HepG2 (cell line): ENCODE measurements at regions not wholly inside any gene's neighbourhood (a gene's known extent, or its start where the extent isn't known, plus 50 kb on each side); places are given as distances from the start of the nearest gene placed in this dataset.
A peak's percentile ranks its signal among the peaks of the same experiment; 100 is the strongest.

ENCODE experiments used
- DPF2 ChIP-seq: sonication (generic); formaldehyde crosslinking; IDR thresholded peaks from 2 replicates; pipeline ENCODE4 v1.4.0; 2020; ENCODE audit warnings: mild to moderate bottlenecking, low read depth, missing genetic modification reagents, borderline replicate concordance
- ELF3 ChIP-seq: IDR thresholded peaks from 2 replicates; pipeline ENCODE4 v1.6.1; 2016; ENCODE audit warnings: missing genetic modification reagents, missing compliant biosample characterization
- ESRRA ChIP-seq: sonication (generic); formaldehyde crosslinking; IDR thresholded peaks from 2 replicates; pipeline ENCODE4 v1.5.1; 2020; ENCODE audit warnings: mild to moderate bottlenecking, low read depth, missing genetic modification reagents
- GATAD1 ChIP-seq: IDR thresholded peaks from 2 replicates; pipeline ENCODE4 v1.6.1; 2016; ENCODE audit warnings: missing genetic modification reagents, missing compliant biosample characterization
- GATAD2A ChIP-seq: IDR thresholded peaks from 2 replicates; pipeline ENCODE4 v1.6.1; 2016
- HDAC1 ChIP-seq: sonication (generic); formaldehyde crosslinking; IDR thresholded peaks from 2 replicates; pipeline ENCODE4 v1.5.1; 2020; ENCODE audit warnings: mild to moderate bottlenecking, missing genetic modification reagents
- HDAC2 ChIP-seq: sonication (generic); formaldehyde crosslinking; IDR thresholded peaks from 2 replicates; pipeline ENCODE4 v1.4.0; 2020; ENCODE audit warnings: missing genetic modification reagents
- NR2F1 ChIP-seq, 2 experiments: fragments of 450-650 bp in 1 of 2; formaldehyde crosslinking in 1 of 2; IDR thresholded peaks; 2 replicates each; pipeline versions ENCODE4 v1.5.0 to v1.6.1; 2016 to 2020; ENCODE audit warnings: mild to moderate bottlenecking in 1 of 2, missing compliant biosample characterization in 1 of 2, missing genetic modification reagents in 1 of 2, moderate library complexity in 1 of 2
- RXRB ChIP-seq: IDR thresholded peaks from 2 replicates; pipeline ENCODE4 v1.6.1; 2016; ENCODE audit warnings: borderline replicate concordance, missing genetic modification reagents, missing compliant biosample characterization
- ZFP41 ChIP-seq: sonication (generic); formaldehyde crosslinking; IDR thresholded peaks from 2 replicates; pipeline ENCODE4 v1.4.0; 2020; ENCODE audit warnings: mild to moderate bottlenecking, missing genetic modification reagents, borderline replicate concordance
- ZNF230 ChIP-seq: sonication (generic); formaldehyde crosslinking; IDR thresholded peaks from 2 replicates; pipeline ENCODE4 v1.4.0; 2020; ENCODE audit warnings: mild to moderate bottlenecking, missing genetic modification reagents
- ZNF550 ChIP-seq: sonication (generic); formaldehyde crosslinking; IDR thresholded peaks from 2 replicates; pipeline ENCODE4 v1.4.0; 2020; ENCODE audit warnings: mild to moderate bottlenecking, missing genetic modification reagents, borderline replicate concordance
- TF ChIP-seq, protein P1 (sequence below): IDR thresholded peaks from 2 replicates; pipeline ENCODE4 v1.6.1; 2016; ENCODE audit warnings: mild to moderate bottlenecking
- TF ChIP-seq, protein P2 (sequence below), 2 experiments: sonication (generic) in 1 of 2; formaldehyde crosslinking in 1 of 2; IDR thresholded peaks; 2 replicates each; pipeline versions ENCODE4 v1.4.0 to v1.6.1; 2018 to 2020; ENCODE audit warnings: missing genetic modification reagents in 2 of 2, borderline replicate concordance in 1 of 2, low read depth in 1 of 2, mild to moderate bottlenecking in 1 of 2, missing biosample characterization in 1 of 2
- TF ChIP-seq, protein P3 (sequence below), 2 experiments: IDR thresholded peaks; 2 replicates each; pipeline ENCODE4 v1.6.1; 2011 to 2012; ENCODE audit warnings: low read length in 2 of 2, borderline replicate concordance in 1 of 2, low read depth in 1 of 2, mild to moderate bottlenecking in 1 of 2, moderate library complexity in 1 of 2
- TF ChIP-seq, protein P4 (sequence below): sonication (generic); formaldehyde crosslinking; IDR thresholded peaks from 2 replicates; pipeline ENCODE4 v1.8.0; 2022; ENCODE audit warnings: mild to moderate bottlenecking, missing genetic modification reagents, moderate library complexity
- TF ChIP-seq, protein P5 (sequence below): sonication (generic); formaldehyde crosslinking; IDR thresholded peaks from 2 replicates; pipeline ENCODE4 v1.4.0; 2020; ENCODE audit warnings: missing genetic modification reagents, borderline replicate concordance

DNA sequence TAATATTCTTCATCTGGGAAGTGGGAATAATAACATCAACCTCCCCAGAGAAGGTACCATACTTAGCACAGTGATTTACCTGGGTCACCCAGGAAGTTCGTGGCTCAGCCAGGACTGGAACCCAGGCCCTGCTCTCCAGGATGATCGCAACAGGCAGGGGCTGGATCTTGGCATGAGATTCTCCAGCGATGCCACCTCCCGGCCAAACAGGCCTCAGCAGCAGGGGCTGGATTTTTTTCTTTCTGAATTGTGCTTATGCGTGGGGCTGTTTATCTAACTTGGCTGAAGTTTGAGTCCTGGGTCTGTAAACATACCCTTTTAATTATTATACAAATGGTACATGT lies 129.5 kb upstream of the PTPN1 start (continued):
- TF ChIP-seq, protein P1, sequence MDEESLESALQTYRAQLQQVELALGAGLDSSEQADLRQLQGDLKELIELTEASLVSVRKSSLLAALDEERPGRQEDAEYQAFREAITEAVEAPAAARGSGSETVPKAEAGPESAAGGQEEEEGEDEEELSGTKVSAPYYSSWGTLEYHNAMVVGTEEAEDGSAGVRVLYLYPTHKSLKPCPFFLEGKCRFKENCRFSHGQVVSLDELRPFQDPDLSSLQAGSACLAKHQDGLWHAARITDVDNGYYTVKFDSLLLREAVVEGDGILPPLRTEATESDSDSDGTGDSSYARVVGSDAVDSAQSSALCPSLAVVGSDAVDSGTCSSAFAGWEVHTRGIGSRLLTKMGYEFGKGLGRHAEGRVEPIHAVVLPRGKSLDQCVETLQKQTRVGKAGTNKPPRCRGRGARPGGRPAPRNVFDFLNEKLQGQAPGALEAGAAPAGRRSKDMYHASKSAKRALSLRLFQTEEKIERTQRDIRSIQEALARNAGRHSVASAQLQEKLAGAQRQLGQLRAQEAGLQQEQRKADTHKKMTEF (CRISPR knock-in tag): peak; percentile 39; the same call in 1 of the 2 replicates
- 0 out of 2 replicates have a peak, but pooled peaks have one; percentile 17 for TF ChIP-seq DPF2 (CRISPR knock-in tag)
- TF ChIP-seq GATAD1 (CRISPR knock-in tag): 0 out of 2 replicates have a peak, but pooled peaks have one; percentile 41
- TF ChIP-seq, protein P2, sequence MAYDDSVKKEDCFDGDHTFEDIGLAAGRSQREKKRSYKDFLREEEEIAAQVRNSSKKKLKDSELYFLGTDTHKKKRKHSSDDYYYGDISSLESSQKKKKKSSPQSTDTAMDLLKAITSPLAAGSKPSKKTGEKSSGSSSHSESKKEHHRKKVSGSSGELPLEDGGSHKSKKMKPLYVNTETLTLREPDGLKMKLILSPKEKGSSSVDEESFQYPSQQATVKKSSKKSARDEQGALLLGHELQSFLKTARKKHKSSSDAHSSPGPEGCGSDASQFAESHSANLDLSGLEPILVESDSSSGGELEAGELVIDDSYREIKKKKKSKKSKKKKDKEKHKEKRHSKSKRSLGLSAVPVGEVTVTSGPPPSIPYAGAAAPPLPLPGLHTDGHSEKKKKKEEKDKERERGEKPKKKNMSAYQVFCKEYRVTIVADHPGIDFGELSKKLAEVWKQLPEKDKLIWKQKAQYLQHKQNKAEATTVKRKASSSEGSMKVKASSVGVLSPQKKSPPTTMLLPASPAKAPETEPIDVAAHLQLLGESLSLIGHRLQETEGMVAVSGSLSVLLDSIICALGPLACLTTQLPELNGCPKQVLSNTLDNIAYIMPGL (CRISPR knock-in tag; IDR thresholded peaks at IDR 0.05; ENCODE audit: borderline replicate concordance in 1 of 2, low read depth in 1 of 2): peak in 1 of 2 experiments; percentile 32; a peak in 1 of 4 replicates
- 0 out of 2 replicates have a peak, but pooled peaks have one; percentile 29 for TF ChIP-seq HDAC1 (CRISPR knock-in tag)
- 0 out of 2 replicates have a peak, but pooled peaks have one; percentile 24 for TF ChIP-seq ESRRA (CRISPR knock-in tag)
- TF ChIP-seq, protein P3, sequence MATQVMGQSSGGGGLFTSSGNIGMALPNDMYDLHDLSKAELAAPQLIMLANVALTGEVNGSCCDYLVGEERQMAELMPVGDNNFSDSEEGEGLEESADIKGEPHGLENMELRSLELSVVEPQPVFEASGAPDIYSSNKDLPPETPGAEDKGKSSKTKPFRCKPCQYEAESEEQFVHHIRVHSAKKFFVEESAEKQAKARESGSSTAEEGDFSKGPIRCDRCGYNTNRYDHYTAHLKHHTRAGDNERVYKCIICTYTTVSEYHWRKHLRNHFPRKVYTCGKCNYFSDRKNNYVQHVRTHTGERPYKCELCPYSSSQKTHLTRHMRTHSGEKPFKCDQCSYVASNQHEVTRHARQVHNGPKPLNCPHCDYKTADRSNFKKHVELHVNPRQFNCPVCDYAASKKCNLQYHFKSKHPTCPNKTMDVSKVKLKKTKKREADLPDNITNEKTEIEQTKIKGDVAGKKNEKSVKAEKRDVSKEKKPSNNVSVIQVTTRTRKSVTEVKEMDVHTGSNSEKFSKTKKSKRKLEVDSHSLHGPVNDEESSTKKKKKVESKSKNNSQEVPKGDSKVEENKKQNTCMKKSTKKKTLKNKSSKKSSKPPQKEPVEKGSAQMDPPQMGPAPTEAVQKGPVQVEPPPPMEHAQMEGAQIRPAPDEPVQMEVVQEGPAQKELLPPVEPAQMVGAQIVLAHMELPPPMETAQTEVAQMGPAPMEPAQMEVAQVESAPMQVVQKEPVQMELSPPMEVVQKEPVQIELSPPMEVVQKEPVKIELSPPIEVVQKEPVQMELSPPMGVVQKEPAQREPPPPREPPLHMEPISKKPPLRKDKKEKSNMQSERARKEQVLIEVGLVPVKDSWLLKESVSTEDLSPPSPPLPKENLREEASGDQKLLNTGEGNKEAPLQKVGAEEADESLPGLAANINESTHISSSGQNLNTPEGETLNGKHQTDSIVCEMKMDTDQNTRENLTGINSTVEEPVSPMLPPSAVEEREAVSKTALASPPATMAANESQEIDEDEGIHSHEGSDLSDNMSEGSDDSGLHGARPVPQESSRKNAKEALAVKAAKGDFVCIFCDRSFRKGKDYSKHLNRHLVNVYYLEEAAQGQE (IDR thresholded peaks at IDR 0.05; ENCODE audit: borderline replicate concordance in 1 of 2, low read depth in 1 of 2, low read length in 2 of 2): no peak
- peak; percentile 64 for TF ChIP-seq GATAD2A (CRISPR knock-in tag)
- TF ChIP-seq, protein P4, sequence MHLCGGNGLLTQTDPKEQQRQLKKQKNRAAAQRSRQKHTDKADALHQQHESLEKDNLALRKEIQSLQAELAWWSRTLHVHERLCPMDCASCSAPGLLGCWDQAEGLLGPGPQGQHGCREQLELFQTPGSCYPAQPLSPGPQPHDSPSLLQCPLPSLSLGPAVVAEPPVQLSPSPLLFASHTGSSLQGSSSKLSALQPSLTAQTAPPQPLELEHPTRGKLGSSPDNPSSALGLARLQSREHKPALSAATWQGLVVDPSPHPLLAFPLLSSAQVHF (CRISPR knock-in tag): 0 out of 2 replicates have a peak, but pooled peaks have one; percentile 0
- 0 out of 2 replicates have a peak, but pooled peaks have one; percentile 19 for TF ChIP-seq ELF3
- TF ChIP-seq ZNF550 (CRISPR knock-in tag): no peak
- TF ChIP-seq, protein P5, sequence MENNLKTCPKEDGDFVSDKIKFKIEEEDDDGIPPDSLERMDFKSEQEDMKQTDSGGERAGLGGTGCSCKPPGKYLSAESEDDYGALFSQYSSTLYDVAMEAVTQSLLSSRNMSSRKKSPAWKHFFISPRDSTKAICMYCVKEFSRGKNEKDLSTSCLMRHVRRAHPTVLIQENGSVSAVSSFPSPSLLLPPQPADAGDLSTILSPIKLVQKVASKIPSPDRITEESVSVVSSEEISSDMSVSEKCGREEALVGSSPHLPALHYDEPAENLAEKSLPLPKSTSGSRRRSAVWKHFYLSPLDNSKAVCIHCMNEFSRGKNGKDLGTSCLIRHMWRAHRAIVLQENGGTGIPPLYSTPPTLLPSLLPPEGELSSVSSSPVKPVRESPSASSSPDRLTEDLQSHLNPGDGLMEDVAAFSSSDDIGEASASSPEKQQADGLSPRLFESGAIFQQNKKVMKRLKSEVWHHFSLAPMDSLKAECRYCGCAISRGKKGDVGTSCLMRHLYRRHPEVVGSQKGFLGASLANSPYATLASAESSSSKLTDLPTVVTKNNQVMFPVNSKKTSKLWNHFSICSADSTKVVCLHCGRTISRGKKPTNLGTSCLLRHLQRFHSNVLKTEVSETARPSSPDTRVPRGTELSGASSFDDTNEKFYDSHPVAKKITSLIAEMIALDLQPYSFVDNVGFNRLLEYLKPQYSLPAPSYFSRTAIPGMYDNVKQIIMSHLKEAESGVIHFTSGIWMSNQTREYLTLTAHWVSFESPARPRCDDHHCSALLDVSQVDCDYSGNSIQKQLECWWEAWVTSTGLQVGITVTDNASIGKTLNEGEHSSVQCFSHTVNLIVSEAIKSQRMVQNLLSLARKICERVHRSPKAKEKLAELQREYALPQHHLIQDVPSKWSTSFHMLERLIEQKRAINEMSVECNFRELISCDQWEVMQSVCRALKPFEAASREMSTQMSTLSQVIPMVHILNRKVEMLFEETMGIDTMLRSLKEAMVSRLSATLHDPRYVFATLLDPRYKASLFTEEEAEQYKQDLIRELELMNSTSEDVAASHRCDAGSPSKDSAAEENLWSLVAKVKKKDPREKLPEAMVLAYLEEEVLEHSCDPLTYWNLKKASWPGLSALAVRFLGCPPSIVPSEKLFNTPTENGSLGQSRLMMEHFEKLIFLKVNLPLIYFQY (CRISPR knock-in tag): no peak
- peak in 1 of 2 experiments; percentile 12; a peak in 1 of 4 replicates for TF ChIP-seq NR2F1 (CRISPR knock-in tag; IDR thresholded peaks at IDR 0.05)
- TF ChIP-seq HDAC2 (CRISPR knock-in tag): peak; percentile 44; the same call in 1 of the 2 replicates
- no peak for TF ChIP-seq ZFP41 (CRISPR knock-in tag)
- TF ChIP-seq RXRB: 0 out of 2 replicates have a peak, but pooled peaks have one; percentile 16
- TF ChIP-seq ZNF230 (CRISPR knock-in tag): no peak
